ENCODE measurements at regions not wholly inside any gene's neighbourhood (a gene's known extent, or its start where the extent isn't known, plus 50 kb on each side); places are given as distances from the start of the nearest gene placed in this dataset.

GRCh38 chr14:86543521-86543920, 1013.6 kb downstream of the FLRT2 start:
- no peak overlapping the region for H3K27ac ChIP-seq (ENCODE audit: low read length)

GRCh38 chr14:86541972-86542371, 1012.0 kb downstream of the FLRT2 start:
- H3K36me3 ChIP-seq (ENCODE audit: insufficient read depth, low read length) = no peaks in the 10 kb centered on the region
- TF ChIP-seq SMC3 (conservative IDR thresholded peaks at IDR 0.05; ENCODE audit: poor library complexity) (no peak), REST (IDR thresholded peaks at IDR 0.05; ENCODE audit: borderline replicate concordance) (no peak), EZH2 (IDR thresholded peaks at IDR 0.05; ENCODE audit: borderline replicate concordance, insufficient read depth, low read length, poor library complexity, severe bottlenecking) (no peak), POLR2AphosphoS5 (IDR thresholded peaks at IDR 0.05) (no peak), TAF1 (IDR thresholded peaks at IDR 0.05; ENCODE audit: low read depth) (no peak), EP300 (conservative IDR thresholded peaks at IDR 0.05; ENCODE audit: poor library complexity, severe bottlenecking) (no peak), MXI1 (conservative IDR thresholded peaks at IDR 0.05; ENCODE audit: poor library complexity, severe bottlenecking) (no peak), CTCF (IDR thresholded peaks at IDR 0.05; ENCODE audit: poor library complexity, severe bottlenecking) (no peak), RAD21 (conservative IDR thresholded peaks at IDR 0.05) (no peak)
- H2AFZ ChIP-seq (ENCODE audit: low read depth, low read length) = no peak overlapping the region
- no peak overlapping the region for H3K9ac ChIP-seq (ENCODE audit: low read length)
- H3K27me3 ChIP-seq (ENCODE audit: insufficient read depth, low read depth, low read length) = no peaks in the 10 kb centered on the region
- H3K79me2 ChIP-seq (replicated peaks; ENCODE audit: insufficient read depth, low read length) = no peaks in the 10 kb centered on the region
- no peak overlapping the region for H3K4me2 ChIP-seq (ENCODE audit: low read length)
- no peak overlapping the region for H3K4me3 ChIP-seq (ENCODE audit: low read length)
- H4K20me1 ChIP-seq (ENCODE audit: insufficient read depth) = no peaks in the 10 kb centered on the region
- no peaks in the 10 kb centered on the region for H3K9me2 ChIP-seq (ENCODE audit: insufficient read depth, low read length)
- no peaks in the 10 kb centered on the region for H3F3A ChIP-seq (ENCODE audit: insufficient read depth, low read length, poor library complexity, severe bottlenecking)
- H3K9me3 ChIP-seq (ENCODE audit: low read length) = no peaks in the 10 kb centered on the region
- H3K27ac ChIP-seq (ENCODE audit: low read length) = no peak overlapping the region

More at GRCh38 chr14:86543521-86543920, 1013.6 kb downstream of the FLRT2 start:
- no peak overlapping the region for H2AFZ ChIP-seq (ENCODE audit: low read depth, low read length)
- no peaks in the 10 kb centered on the region for H3F3A ChIP-seq (ENCODE audit: insufficient read depth, low read length, poor library complexity, severe bottlenecking)
- no peak overlapping the region for H3K9ac ChIP-seq (ENCODE audit: low read length)
- no peaks in the 10 kb centered on the region for H3K27me3 ChIP-seq (ENCODE audit: insufficient read depth, low read depth, low read length)
- H4K20me1 ChIP-seq (ENCODE audit: insufficient read depth) = no peaks in the 10 kb centered on the region
- no peaks in the 10 kb centered on the region for H3K9me2 ChIP-seq (ENCODE audit: insufficient read depth, low read length)
- H3K4me2 ChIP-seq (ENCODE audit: low read length) = no peak overlapping the region
- no peak for TF ChIP-seq SMC3 (conservative IDR thresholded peaks at IDR 0.05; ENCODE audit: poor library complexity)
- H3K36me3 ChIP-seq (ENCODE audit: insufficient read depth, low read length) = no peaks in the 10 kb centered on the region
- H3K9me3 ChIP-seq (ENCODE audit: low read length) = no peaks in the 10 kb centered on the region
- H3K4me3 ChIP-seq (ENCODE audit: low read length) = no peak overlapping the region
- no peaks in the 10 kb centered on the region for H3K79me2 ChIP-seq (replicated peaks; ENCODE audit: insufficient read depth, low read length)
